Stomach (tissue), 4 donors: ENCODE measurements at regions not wholly inside any gene's neighbourhood (a gene's known extent, or its start where the extent isn't known, plus 50 kb on each side); places are given as distances from the start of the nearest gene placed in this dataset.

Source experiments
- EP300 ChIP-seq: sonication (generic); formaldehyde crosslinking; IDR thresholded peaks from one replicate; pipeline ENCODE4 v1.6.1; 2017; ENCODE audit warnings: antibody characterized with exemption
- TF ChIP-seq, protein P1 (sequence below), 7 experiments: fragments of 450-650 bp in 4 of 7; fragments of 200-600 bp in 3 of 7; sonication (generic) in 3 of 7; IDR thresholded peaks; one replicate each; pipeline ENCODE4 v1.5.1; 2016 to 2019; ENCODE audit warnings: antibody characterized with exemption in 7 of 7, control low read depth in 2 of 7, mild to moderate bottlenecking in 1 of 7

DNA sequence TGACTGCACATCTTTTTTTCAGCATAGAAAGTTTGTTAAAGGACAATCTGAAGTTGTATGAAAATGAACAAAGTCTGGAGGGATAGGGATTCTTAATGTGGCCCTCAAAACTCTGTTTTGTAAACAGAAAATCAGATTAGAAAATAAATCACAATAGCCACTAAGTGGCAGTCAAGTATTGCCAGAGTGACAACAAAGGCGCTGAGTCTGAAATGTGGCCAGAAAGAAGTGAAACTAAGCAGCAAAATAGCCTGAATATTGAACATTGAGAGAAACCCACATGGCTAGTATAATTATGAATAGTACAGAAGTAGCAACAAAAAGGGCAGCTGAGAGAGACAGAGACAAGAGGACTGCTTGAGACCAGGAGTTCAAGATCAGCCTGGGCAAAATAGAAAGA lies 81.1 kb upstream of the CT45A1 start:
- TF ChIP-seq EP300 = no peak
- TF ChIP-seq, protein P1, sequence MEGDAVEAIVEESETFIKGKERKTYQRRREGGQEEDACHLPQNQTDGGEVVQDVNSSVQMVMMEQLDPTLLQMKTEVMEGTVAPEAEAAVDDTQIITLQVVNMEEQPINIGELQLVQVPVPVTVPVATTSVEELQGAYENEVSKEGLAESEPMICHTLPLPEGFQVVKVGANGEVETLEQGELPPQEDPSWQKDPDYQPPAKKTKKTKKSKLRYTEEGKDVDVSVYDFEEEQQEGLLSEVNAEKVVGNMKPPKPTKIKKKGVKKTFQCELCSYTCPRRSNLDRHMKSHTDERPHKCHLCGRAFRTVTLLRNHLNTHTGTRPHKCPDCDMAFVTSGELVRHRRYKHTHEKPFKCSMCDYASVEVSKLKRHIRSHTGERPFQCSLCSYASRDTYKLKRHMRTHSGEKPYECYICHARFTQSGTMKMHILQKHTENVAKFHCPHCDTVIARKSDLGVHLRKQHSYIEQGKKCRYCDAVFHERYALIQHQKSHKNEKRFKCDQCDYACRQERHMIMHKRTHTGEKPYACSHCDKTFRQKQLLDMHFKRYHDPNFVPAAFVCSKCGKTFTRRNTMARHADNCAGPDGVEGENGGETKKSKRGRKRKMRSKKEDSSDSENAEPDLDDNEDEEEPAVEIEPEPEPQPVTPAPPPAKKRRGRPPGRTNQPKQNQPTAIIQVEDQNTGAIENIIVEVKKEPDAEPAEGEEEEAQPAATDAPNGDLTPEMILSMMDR (IDR thresholded peaks at IDR 0.05) = no peak
